HepG2 (cell line): ENCODE measurements at regions not wholly inside any gene's neighbourhood (a gene's known extent, or its start where the extent isn't known, plus 50 kb on each side); places are given as distances from the start of the nearest gene placed in this dataset.

Experiments
- ATAC-seq: fragments of 200-7000 bp; cut with Tn5 transposase; 3 replicates; pipeline ENCODE4 v1.9.1; 2020; ENCODE audit warnings: mild to moderate bottlenecking, moderate library complexity
- BruUV-seq: library from RNA; stranded (reverse); fragments of 400-500 nt; replicated peaks from 2 replicates; lab custom pipeline; 2021; lab: Mats Ljungman, UMichigan
- CTCF ChIA-PET: fragments of 300-600 bp; formaldehyde crosslinking; extraction: SDS; loops from one replicate; lab custom pipeline; 2021; ENCODE audit warnings: low total read pairs, inconsistent platforms, low intra/inter-chr PET ratio; lab: Yijun Ruan, JAX
- POLR2A ChIA-PET: fragments of 350-600 bp; sonication (Branson Sonifier 250); formaldehyde crosslinking; loops from one replicate; lab custom pipeline; 2020; ENCODE audit warnings: antibody characterized with exemption, inconsistent platforms; lab: Yijun Ruan, JAX
- DNase-seq: peaks from one replicate; pipeline ENCODE4 v3.0.0-alpha.2; 2015; ENCODE audit warnings: low spot score
- FAIRE-seq: peaks from 3 replicates; lab custom pipeline; 2011; peaks lifted over from hg19 to GRCh38; lab: Jason Lieb, UNC
- H2AFZ ChIP-seq: one replicate; pipeline ENCODE4 v1.6.1; 2011; ENCODE audit warnings: low read length, inconsistent platforms
- H3K27ac ChIP-seq: fragments of 300-600 bp; 3 replicates; pipeline ENCODE4 v1.8.0; 2011; ENCODE audit warnings: mixed run types, mild to moderate bottlenecking, mixed read lengths, low read length, inconsistent platforms; ENCODE audit not compliant: insufficient read depth; ENCODE audit errors: extremely low read length
- H3K27me3 ChIP-seq, 2 experiments: fragments of 200-600 bp in 1 of 2; 2 replicates in 1 of 2; 3 replicates in 1 of 2; pipeline versions ENCODE4 v1.6.0 to v1.8.0; 2011; ENCODE audit warnings: low read length in 2 of 2, mild to moderate bottlenecking in 2 of 2, moderate library complexity in 2 of 2, inconsistent platforms in 1 of 2; ENCODE audit not compliant: insufficient read depth in 2 of 2, control insufficient read depth in 1 of 2
- H3K36me3 ChIP-seq, 2 experiments: fragments of 200-600 bp in 1 of 2; replicated peaks in 1 of 2; 2 replicates in 1 of 2; 3 replicates in 1 of 2; pipeline versions ENCODE4 v1.5.1 to v1.8.0; 2011; ENCODE audit warnings: low read length in 2 of 2, inconsistent platforms in 1 of 2; ENCODE audit not compliant: insufficient read depth in 2 of 2, control insufficient read depth in 1 of 2
- H3K4me1 ChIP-seq: 2 replicates; pipeline ENCODE4 v1.5.1; 2012; ENCODE audit warnings: low read length, inconsistent platforms; ENCODE audit not compliant: insufficient read depth
- H3K4me2 ChIP-seq: 2 replicates; pipeline ENCODE4 v1.6.0; 2011; ENCODE audit warnings: low read depth, low read length, inconsistent platforms
- H3K4me3 ChIP-seq, 3 experiments: fragments of 200-600 bp in 1 of 3; sonication (generic), shearing (Covaris generic) in 1 of 3; replicated peaks in 1 of 3; 2 replicates each; pipeline ENCODE4 v1.5.1; 2011 to 2016; ENCODE audit warnings: low read length in 3 of 3, inconsistent platforms in 2 of 3, low read depth in 2 of 3, mild to moderate bottlenecking in 2 of 3, control low read depth in 1 of 3, mixed read lengths in 1 of 3; ENCODE audit not compliant: insufficient read depth in 1 of 3
- H3K79me2 ChIP-seq: one replicate; pipeline ENCODE4 v1.6.1; 2011; ENCODE audit warnings: low read length, inconsistent platforms; ENCODE audit not compliant: insufficient read depth
- H3K9ac ChIP-seq: 2 replicates; pipeline ENCODE4 v1.6.0; 2011; ENCODE audit warnings: mild to moderate bottlenecking, low read depth, low read length, inconsistent platforms; ENCODE audit not compliant: insufficient read depth
- H3K9me3 ChIP-seq: 2 replicates; pipeline ENCODE4 v1.5.1; 2012; ENCODE audit warnings: mild to moderate bottlenecking, low read length
- H4K20me1 ChIP-seq: 2 replicates; pipeline ENCODE4 v1.6.0; 2011; ENCODE audit warnings: inconsistent platforms, mild to moderate bottlenecking, low read length, moderate library complexity; ENCODE audit not compliant: insufficient read depth
- ATF7 ChIP-seq, 2 experiments: fragments of 450-650 bp in 1 of 2; sonication (generic) in 1 of 2; formaldehyde crosslinking in 1 of 2; IDR thresholded peaks; 2 replicates each; pipeline versions ENCODE4 v1.4.0 to v1.6.1; 2016 to 2020; ENCODE audit warnings: antibody characterized with exemption in 1 of 2, mild to moderate bottlenecking in 1 of 2, missing genetic modification reagents in 1 of 2
- CHD2 ChIP-seq: IDR thresholded peaks from 2 replicates; pipeline ENCODE4 v1.6.1; 2011; ENCODE audit warnings: low read depth, low read length, improper control_type of control experiment
- DNMT1 ChIP-seq: sonication (generic); formaldehyde crosslinking; IDR thresholded peaks from 2 replicates; pipeline ENCODE4 v1.5.1; 2020; ENCODE audit warnings: mild to moderate bottlenecking, missing genetic modification reagents
- MAFF ChIP-seq: IDR thresholded peaks from 2 replicates; pipeline ENCODE4 v1.6.1; 2011; ENCODE audit warnings: low read depth, low read length, improper control_type of control experiment
- MAFK ChIP-seq, 2 experiments: IDR thresholded peaks in 1 of 2; conservative IDR thresholded peaks in 1 of 2; 2 replicates each; pipeline ENCODE4 v1.6.1; 2011; ENCODE audit warnings: improper control_type of control experiment in 2 of 2, low read length in 2 of 2
- MIXL1 ChIP-seq: IDR thresholded peaks from 2 replicates; pipeline ENCODE4 v1.6.1; 2016
- RFX3 ChIP-seq: IDR thresholded peaks from 2 replicates; pipeline ENCODE4 v1.6.1; 2016; ENCODE audit warnings: missing biosample characterization, missing genetic modification reagents
- SMARCC2 ChIP-seq: fragments of 450-650 bp; IDR thresholded peaks from 2 replicates; pipeline ENCODE4 v1.6.1; 2017; ENCODE audit warnings: antibody characterized with exemption, mild to moderate bottlenecking
- SP4 ChIP-seq: sonication (generic); formaldehyde crosslinking; IDR thresholded peaks from 2 replicates; pipeline ENCODE4 v1.8.1; 2023; ENCODE audit warnings: mild to moderate bottlenecking, missing genetic modification reagents
- TBX2 ChIP-seq: sonication (generic); formaldehyde crosslinking; IDR thresholded peaks from 2 replicates; pipeline ENCODE4 v1.5.0; 2020; ENCODE audit warnings: missing genetic modification reagents, mild to moderate bottlenecking, borderline replicate concordance
- TEAD2 ChIP-seq: sonication (generic); formaldehyde crosslinking; IDR thresholded peaks from 2 replicates; pipeline ENCODE4 v1.9.0; 2021; ENCODE audit warnings: missing genetic modification reagents
- TFDP1 ChIP-seq: IDR thresholded peaks from 2 replicates; pipeline ENCODE4 v1.6.1; 2016; ENCODE audit warnings: missing compliant biosample characterization, missing genetic modification reagents, borderline replicate concordance
- ZBTB7A ChIP-seq: sonication (generic); formaldehyde crosslinking; IDR thresholded peaks from 2 replicates; pipeline ENCODE4 v1.8.0; 2022; ENCODE audit warnings: mild to moderate bottlenecking, missing genetic modification reagents
- ZNF121 ChIP-seq: sonication (generic); formaldehyde crosslinking; IDR thresholded peaks from 2 replicates; pipeline ENCODE4 v1.5.0; 2020; ENCODE audit warnings: mild to moderate bottlenecking, missing genetic modification reagents
- ZNF547 ChIP-seq: sonication (generic); formaldehyde crosslinking; IDR thresholded peaks from 2 replicates; pipeline ENCODE4 v1.5.1; 2020; ENCODE audit warnings: mild to moderate bottlenecking, missing genetic modification reagents
- WGBS: methylation state at CpG from one replicate; pipeline ENCODE4 v1.1.6; 2017; ENCODE audit warnings: low lambda C conversion rate; 5-methylcytosine and 5-hydroxymethylcytosine counted together
- in situ Hi-C: cut with HindIII; loops from 2 replicates; pipeline ENCODE4 v1.10.0; 2017; ENCODE audit warnings: low pct_unique_long_range_greater_than_20kb; ENCODE audit not compliant: extremely low pct_ligation_motif_present
- intact Hi-C: fragments of 100-400 bp; cut with micrococcal nuclease; formaldehyde crosslinking; loops from one replicate; pipeline ENCODE4 v1.10.0; 2022; ENCODE audit not compliant: unreplicated experiment
- TF ChIP-seq, protein P1 (sequence below): fragments of 450-650 bp; IDR thresholded peaks from 2 replicates; pipeline ENCODE4 v1.6.1; 2016
- TF ChIP-seq, protein P2 (sequence below): sonication (generic); formaldehyde crosslinking; IDR thresholded peaks from 2 replicates; pipeline ENCODE4 v1.4.0; 2020; ENCODE audit warnings: missing genetic modification reagents

DNA sequence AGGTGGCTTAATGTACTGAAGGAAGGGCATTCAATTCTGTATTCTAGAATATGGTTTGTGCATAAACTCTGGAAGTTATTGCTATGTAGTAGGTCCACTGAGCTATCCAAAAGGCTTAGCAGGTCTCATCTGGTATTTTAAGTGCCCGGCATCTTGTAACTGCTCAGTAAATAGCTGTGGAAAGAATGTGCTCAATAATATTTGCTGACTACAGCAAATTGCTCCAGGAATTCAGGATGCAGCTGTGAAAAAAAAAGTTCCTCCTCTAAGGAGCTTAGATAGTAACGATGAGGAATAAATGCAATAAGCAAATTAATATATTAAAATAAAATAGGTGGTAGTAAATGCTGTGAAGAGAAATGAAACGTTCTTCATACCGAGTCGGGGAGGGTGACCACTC lies 857.1 kb downstream of the AACS start:
- ChIA-PET POLR2A (no interaction called here), CTCF (no interaction called here)
- Histone ChIP-seq H2AFZ (no peak overlapping the region), H4K20me1 (no peaks in the 10 kb centered on the region), H3K4me3 (no peak overlapping the region), H3K4me2 (no peak overlapping the region), H3K79me2 (no peaks in the 10 kb centered on the region), H3K4me1 (no peaks in the 10 kb centered on the region), H3K9ac (no peak overlapping the region), H3K9me3 (0 out of 2 replicates have a peak, but pooled peaks cover 6% of the 10 kb centered on the region), H3K27ac (no peak overlapping the region), H3K27me3 (no peaks in the 10 kb centered on the region; a peak in 1 of 5 replicates), H3K36me3 (no peaks in the 10 kb centered on the region)
- WGBS: 2% methylated on average over 5 of the region's 5 CpGs
- no peak for ATAC-seq
- no peak for DNase-seq
- TF ChIP-seq MAFK (conservative IDR thresholded peaks at IDR 0.05 in 1 of 2, IDR thresholded peaks at IDR 0.05 in 1 of 2; ENCODE audit: low read length in 2 of 2): peak; percentile 96 to 98
- TF ChIP-seq MIXL1 (CRISPR knock-in tag): no peak
- peak; percentile 97 for TF ChIP-seq MAFF
- in situ Hi-C loops (no loop called here), intact Hi-C loops (no loop called here)
- BruUV-seq: no TSS peak
- FAIRE-seq: no peak

GRCh38 chr12:125936502-125936901 lies 871.3 kb downstream of the AACS start:
- WGBS: no CpG with 5 or more reads among the region's 1 CpG
- H3K79me2 ChIP-seq: no peaks in the 10 kb centered on the region
- H3K27me3 ChIP-seq: no peaks in the 10 kb centered on the region
- no peak for FAIRE-seq
- H3K27ac ChIP-seq: no peak overlapping the region
- in situ Hi-C loops (no loop called here), intact Hi-C loops (no loop called here)
- H3K4me2 ChIP-seq: no peak overlapping the region
- POLR2A ChIA-PET: no interaction called here
- no peaks in the 10 kb centered on the region for H4K20me1 ChIP-seq
- CTCF ChIA-PET: no interaction called here
- no peak for DNase-seq
- BruUV-seq: no TSS peak
- H3K36me3 ChIP-seq: no peaks in the 10 kb centered on the region
- no peak overlapping the region for H3K4me3 ChIP-seq
- H2AFZ ChIP-seq: no peak overlapping the region
- no peaks in the 10 kb centered on the region for H3K4me1 ChIP-seq
- H3K9me3 ChIP-seq: peaks cover 41% of the 10 kb centered on the region
- H3K9ac ChIP-seq: no peak overlapping the region
- no peak for ATAC-seq
- TF ChIP-seq SMARCC2 (no peak), TBX2 (no peak), SP4 (CRISPR knock-in tag) (no peak), ZNF121 (CRISPR knock-in tag) (no peak), TEAD2 (no peak), DNMT1 (no peak), ATF7 (IDR thresholded peaks at IDR 0.05) (no peak), ATF7 (CRISPR knock-in tag; IDR thresholded peaks at IDR 0.05) (no peak), ZNF547 (CRISPR knock-in tag) (no peak), ZBTB7A (CRISPR knock-in tag) (no peak), CHD2 (no peak), RFX3 (CRISPR knock-in tag) (no peak), TFDP1 (CRISPR knock-in tag) (no peak)
- TF ChIP-seq, protein P1, sequence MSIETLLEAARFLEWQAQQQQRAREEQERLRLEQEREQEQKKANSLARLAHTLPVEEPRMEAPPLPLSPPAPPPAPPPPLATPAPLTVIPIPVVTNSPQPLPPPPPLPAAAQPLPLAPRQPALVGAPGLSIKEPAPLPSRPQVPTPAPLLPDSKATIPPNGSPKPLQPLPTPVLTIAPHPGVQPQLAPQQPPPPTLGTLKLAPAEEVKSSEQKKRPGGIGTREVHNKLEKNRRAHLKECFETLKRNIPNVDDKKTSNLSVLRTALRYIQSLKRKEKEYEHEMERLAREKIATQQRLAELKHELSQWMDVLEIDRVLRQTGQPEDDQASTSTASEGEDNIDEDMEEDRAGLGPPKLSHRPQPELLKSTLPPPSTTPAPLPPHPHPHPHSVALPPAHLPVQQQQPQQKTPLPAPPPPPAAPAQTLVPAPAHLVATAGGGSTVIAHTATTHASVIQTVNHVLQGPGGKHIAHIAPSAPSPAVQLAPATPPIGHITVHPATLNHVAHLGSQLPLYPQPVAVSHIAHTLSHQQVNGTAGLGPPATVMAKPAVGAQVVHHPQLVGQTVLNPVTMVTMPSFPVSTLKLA: no peak
- TF ChIP-seq, protein P2, sequence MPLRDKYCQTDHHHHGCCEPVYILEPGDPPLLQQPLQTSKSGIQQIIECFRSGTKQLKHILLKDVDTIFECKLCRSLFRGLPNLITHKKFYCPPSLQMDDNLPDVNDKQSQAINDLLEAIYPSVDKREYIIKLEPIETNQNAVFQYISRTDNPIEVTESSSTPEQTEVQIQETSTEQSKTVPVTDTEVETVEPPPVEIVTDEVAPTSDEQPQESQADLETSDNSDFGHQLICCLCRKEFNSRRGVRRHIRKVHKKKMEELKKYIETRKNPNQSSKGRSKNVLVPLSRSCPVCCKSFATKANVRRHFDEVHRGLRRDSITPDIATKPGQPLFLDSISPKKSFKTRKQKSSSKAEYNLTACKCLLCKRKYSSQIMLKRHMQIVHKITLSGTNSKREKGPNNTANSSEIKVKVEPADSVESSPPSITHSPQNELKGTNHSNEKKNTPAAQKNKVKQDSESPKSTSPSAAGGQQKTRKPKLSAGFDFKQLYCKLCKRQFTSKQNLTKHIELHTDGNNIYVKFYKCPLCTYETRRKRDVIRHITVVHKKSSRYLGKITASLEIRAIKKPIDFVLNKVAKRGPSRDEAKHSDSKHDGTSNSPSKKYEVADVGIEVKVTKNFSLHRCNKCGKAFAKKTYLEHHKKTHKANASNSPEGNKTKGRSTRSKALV (CRISPR knock-in tag): no peak
